ENCODE measurements at regions not wholly inside any gene's neighbourhood (a gene's known extent, or its start where the extent isn't known, plus 50 kb on each side); places are given as distances from the start of the nearest gene placed in this dataset.

DNA sequence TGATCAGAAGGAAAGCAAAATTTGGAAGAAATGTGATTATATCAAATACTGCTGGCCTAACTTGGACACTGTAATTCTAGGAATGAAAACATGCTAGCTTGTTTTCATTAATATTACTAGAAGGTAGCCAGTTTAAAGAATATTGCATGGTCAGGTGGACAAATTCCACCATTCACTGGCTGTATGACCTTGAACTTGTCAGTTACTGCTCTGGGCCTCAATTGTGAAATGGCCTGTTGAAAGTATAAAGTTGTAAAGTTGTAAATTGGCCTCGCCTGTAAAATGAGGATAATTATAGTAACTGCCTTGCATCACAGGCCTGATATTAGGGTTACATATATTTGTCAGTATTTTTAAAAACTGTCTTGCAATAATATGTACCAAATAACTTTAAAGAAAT lies 398.4 kb upstream of the CHST9 start:
- H3K9me3 Mint-ChIP-seq = peaks cover 37% of the 10 kb centered on the region
- no peaks in the 10 kb centered on the region for H3K27me3 Mint-ChIP-seq (ENCODE audit: low read depth, poor library complexity)
- no peak overlapping the region for H3K27ac Mint-ChIP-seq
- TF ChIP-seq, protein P1, sequence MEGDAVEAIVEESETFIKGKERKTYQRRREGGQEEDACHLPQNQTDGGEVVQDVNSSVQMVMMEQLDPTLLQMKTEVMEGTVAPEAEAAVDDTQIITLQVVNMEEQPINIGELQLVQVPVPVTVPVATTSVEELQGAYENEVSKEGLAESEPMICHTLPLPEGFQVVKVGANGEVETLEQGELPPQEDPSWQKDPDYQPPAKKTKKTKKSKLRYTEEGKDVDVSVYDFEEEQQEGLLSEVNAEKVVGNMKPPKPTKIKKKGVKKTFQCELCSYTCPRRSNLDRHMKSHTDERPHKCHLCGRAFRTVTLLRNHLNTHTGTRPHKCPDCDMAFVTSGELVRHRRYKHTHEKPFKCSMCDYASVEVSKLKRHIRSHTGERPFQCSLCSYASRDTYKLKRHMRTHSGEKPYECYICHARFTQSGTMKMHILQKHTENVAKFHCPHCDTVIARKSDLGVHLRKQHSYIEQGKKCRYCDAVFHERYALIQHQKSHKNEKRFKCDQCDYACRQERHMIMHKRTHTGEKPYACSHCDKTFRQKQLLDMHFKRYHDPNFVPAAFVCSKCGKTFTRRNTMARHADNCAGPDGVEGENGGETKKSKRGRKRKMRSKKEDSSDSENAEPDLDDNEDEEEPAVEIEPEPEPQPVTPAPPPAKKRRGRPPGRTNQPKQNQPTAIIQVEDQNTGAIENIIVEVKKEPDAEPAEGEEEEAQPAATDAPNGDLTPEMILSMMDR (IDR thresholded peaks at IDR 0.05) = no peak
- H3K4me1 Mint-ChIP-seq = peaks cover 10% of the 10 kb centered on the region
- no peak for DNase-seq
- H3K36me3 Mint-ChIP-seq (ENCODE audit: low read depth) = peaks cover 25% of the 10 kb centered on the region
- H3K4me3 Mint-ChIP-seq = no peak overlapping the region

- Mint-ChIP-seq H3K27ac (no peak overlapping the region), H3K9me3 (peaks cover 31% of the 10 kb centered on the region), H3K36me3 (ENCODE audit: low read depth) (peaks cover 25% of the 10 kb centered on the region), H3K27me3 (ENCODE audit: low read depth, poor library complexity) (no peaks in the 10 kb centered on the region), H3K4me3 (no peak overlapping the region), H3K4me1 (peaks cover 10% of the 10 kb centered on the region)
- no peak for DNase-seq
- TF ChIP-seq, protein P1 (IDR thresholded peaks at IDR 0.05) = no peak
Observed at GRCh38 chr18:27582760-27583412, 397.8 kb upstream of the CHST9 start.

DNA sequence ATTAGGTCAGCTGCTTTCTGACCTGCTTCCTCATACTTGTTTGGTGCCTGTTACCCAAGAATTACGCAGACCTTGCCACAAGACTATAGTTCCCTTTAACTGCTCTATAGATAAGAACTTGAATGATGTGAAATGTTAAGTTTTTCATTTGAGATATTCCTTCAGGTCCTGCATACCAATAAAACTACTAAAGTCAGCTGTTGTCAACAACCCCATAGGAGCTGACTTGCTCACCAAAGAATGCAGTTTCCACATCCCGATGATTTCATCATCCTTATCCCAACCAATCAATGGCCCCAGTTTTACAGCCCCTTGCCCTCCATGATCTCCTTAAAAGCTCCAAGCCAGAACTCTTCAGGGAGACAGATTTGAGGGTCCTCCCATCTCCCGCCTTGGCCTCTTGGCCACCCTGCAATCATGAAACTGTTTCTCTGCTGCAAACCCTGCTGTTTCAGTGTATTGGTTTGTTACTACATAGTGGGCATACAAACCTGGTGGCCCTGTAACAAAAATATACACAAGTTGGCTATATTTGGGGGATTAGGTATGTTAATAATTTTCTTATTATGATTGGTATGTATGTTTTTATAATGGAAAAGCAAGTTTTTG lies 396.3 kb upstream of the CHST9 start:
- Mint-ChIP-seq H3K4me1 (peaks cover 10% of the 10 kb centered on the region), H3K9me3 (peaks cover 31% of the 10 kb centered on the region), H3K4me3 (no peak overlapping the region), H3K27ac (no peak overlapping the region), H3K36me3 (ENCODE audit: low read depth) (peaks cover 25% of the 10 kb centered on the region), H3K27me3 (ENCODE audit: low read depth, poor library complexity) (no peaks in the 10 kb centered on the region)
- DNase-seq = no peak
- TF ChIP-seq, protein P1 (IDR thresholded peaks at IDR 0.05) = no peak

GRCh38 chr18:27579364-27579763 lies 394.3 kb upstream of the CHST9 start:
- DNase-seq = no peak
- no peaks in the 10 kb centered on the region for H3K4me1 Mint-ChIP-seq
- peaks cover 25% of the 10 kb centered on the region for H3K36me3 Mint-ChIP-seq (ENCODE audit: low read depth)
- no peaks in the 10 kb centered on the region for H3K27me3 Mint-ChIP-seq (ENCODE audit: low read depth, poor library complexity)
- H3K27ac Mint-ChIP-seq = no peak overlapping the region
- no peak overlapping the region for H3K4me3 Mint-ChIP-seq
- peaks cover 31% of the 10 kb centered on the region for H3K9me3 Mint-ChIP-seq
- TF ChIP-seq, protein P1 (IDR thresholded peaks at IDR 0.05) = no peak

GRCh38 chr18:27577752-27578151 lies 392.6 kb upstream of the CHST9 start:
- Mint-ChIP-seq H3K4me3 (no peak overlapping the region), H3K27me3 (ENCODE audit: low read depth, poor library complexity) (no peaks in the 10 kb centered on the region), H3K9me3 (peaks cover 24% of the 10 kb centered on the region), H3K36me3 (ENCODE audit: low read depth) (peaks cover 23% of the 10 kb centered on the region), H3K27ac (no peak overlapping the region), H3K4me1 (no peaks in the 10 kb centered on the region)
- no peak for DNase-seq
- TF ChIP-seq, protein P1 (IDR thresholded peaks at IDR 0.05) = no peak

DNA sequence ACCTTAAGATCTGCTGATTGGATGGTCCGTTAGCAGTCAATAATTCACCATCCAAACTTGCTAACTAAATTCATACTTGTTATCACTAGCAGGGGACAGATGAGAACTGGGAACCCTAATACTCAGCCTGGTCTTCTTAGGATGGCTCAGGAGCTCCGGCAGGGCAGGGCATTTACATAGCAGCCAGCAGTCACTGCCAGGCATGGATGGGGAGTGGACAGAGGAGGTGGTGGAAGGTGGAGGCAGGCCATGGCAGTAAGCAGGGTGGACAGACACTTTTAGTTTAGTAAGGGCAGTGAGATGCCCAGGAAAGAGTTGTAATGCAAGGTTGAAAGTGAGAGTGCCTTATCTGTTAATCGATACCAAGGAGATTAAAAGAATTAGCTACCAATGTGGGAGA lies 392.2 kb upstream of the CHST9 start:
- TF ChIP-seq, protein P1 (IDR thresholded peaks at IDR 0.05) = no peak
- Mint-ChIP-seq H3K4me1 (no peaks in the 10 kb centered on the region), H3K4me3 (no peak overlapping the region), H3K36me3 (ENCODE audit: low read depth) (peaks cover 19% of the 10 kb centered on the region), H3K9me3 (peaks cover 19% of the 10 kb centered on the region), H3K27ac (peak overlapping the region; percentile 30), H3K27me3 (ENCODE audit: low read depth, poor library complexity) (no peaks in the 10 kb centered on the region)
- no peak for DNase-seq

All from nephron progenitor cell (in vitro differentiated cells).